SW480 (cell line): ENCODE measurements at regions not wholly inside any gene's neighbourhood (a gene's known extent, or its start where the extent isn't known, plus 50 kb on each side); places are given as distances from the start of the nearest gene placed in this dataset.

Experiments
- DNase-seq: peaks from one replicate; pipeline ENCODE4 v3.0.0-alpha.2; 2016; ENCODE audit warnings: low spot score

GRCh38 chr3:17982211-17982880, 239.9 kb upstream of the TBC1D5 start:
- no peak for DNase-seq

- DNase-seq = no peak
These were observed 238.4 kb upstream of the TBC1D5 start for GRCh38 chr3:17980863-17981262.

GRCh38 chr3:17979911-17980310, 237.5 kb upstream of the TBC1D5 start:
- DNase-seq = no peak

- DNase-seq = no peak
These were observed 236.8 kb upstream of the TBC1D5 start for GRCh38 chr3:17979252-17979651.

- DNase-seq = no peak
These were observed 231.9 kb upstream of the TBC1D5 start for GRCh38 chr3:17974206-17974841.

GRCh38 chr3:17972959-17973906, 230.8 kb upstream of the TBC1D5 start:
- DNase-seq = no peak

- DNase-seq = no peak
These were observed 230.0 kb upstream of the TBC1D5 start for GRCh38 chr3:17972476-17972875.

- DNase-seq = no peak
These were observed 229.6 kb upstream of the TBC1D5 start for GRCh38 chr3:17972030-17972429.

- DNase-seq = no peak
These were observed 227.6 kb upstream of the TBC1D5 start for GRCh38 chr3:17969985-17970568.

- no peak for DNase-seq
These were observed 226.8 kb upstream of the TBC1D5 start for GRCh38 chr3:17969244-17969643.

- DNase-seq = no peak
These were observed 225.6 kb upstream of the TBC1D5 start for GRCh38 chr3:17967953-17968607.

- DNase-seq = no peak
These were observed 224.7 kb upstream of the TBC1D5 start for GRCh38 chr3:17967111-17967510.

GRCh38 chr3:17965331-17965730, 222.9 kb upstream of the TBC1D5 start:
- DNase-seq = no peak

- no peak for DNase-seq
These were observed 221.7 kb upstream of the TBC1D5 start for GRCh38 chr3:17964108-17964507.

- DNase-seq = no peak
These were observed 213.0 kb upstream of the TBC1D5 start for GRCh38 chr3:17955411-17955810.

- DNase-seq = no peak
These were observed 212.4 kb upstream of the TBC1D5 start for GRCh38 chr3:17954801-17955200.

- DNase-seq = no peak
These were observed 208.8 kb upstream of the TBC1D5 start for GRCh38 chr3:17951241-17951640.

GRCh38 chr3:17949101-17949500, 206.7 kb upstream of the TBC1D5 start:
- no peak for DNase-seq

- DNase-seq = no peak
These were observed 205.4 kb upstream of the TBC1D5 start for GRCh38 chr3:17947833-17948232.

GRCh38 chr3:17946619-17947018, 204.2 kb upstream of the TBC1D5 start:
- DNase-seq = no peak

- DNase-seq = no peak
These were observed 203.5 kb upstream of the TBC1D5 start for GRCh38 chr3:17945799-17946399.
